HT-29 (cell line): ENCODE measurements at regions not wholly inside any gene's neighbourhood (a gene's known extent, or its start where the extent isn't known, plus 50 kb on each side); places are given as distances from the start of the nearest gene placed in this dataset.
"Not testable (repeated sequence)": the region's sequence is repeated elsewhere in the genome, so short reads cannot be mapped to it uniquely, and the experiment has no call there.

Experiments
- DNase-seq: peaks from one replicate; pipeline ENCODE4 v3.0.0-alpha.2; 2015; ENCODE audit warnings: low spot score

DNA sequence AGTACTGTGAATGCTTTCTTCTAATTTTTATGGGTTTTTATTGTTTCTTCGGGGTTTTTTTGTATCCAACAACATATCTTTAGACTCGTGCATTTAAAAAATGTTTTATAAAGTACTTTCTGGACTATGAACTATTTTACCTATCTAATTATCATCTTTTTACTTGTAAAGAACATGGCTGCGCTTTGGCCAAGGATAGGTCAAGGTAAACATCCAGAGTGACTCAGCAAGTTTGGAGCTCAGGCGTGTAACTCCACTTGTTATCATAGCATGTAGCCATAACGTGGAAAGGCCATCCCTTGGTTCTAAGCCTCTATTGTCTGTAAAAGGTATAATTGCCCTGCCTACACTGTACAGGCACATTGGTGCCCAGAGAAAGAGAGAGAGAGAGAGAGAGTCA is 818.0 kb upstream of the GOT2 start:
- DNase-seq = no peak

DNA sequence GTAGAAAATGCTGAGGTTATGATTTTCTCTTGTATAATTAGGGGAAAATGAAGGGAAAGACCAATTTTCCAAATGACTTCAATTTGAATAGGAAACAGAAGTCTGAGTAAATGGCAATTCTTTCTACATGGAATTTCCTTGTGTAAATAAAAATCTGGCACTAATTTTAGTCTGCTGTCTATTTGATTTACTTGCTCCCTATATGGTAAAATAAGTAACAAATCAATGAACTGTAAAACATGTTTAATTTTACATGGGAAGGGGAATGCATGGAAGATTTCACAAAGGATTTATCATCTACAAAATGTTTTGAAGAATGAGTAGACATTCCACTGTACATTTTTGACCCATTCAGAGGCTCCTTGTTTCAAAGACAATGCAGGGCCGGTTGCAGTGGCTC is 811.6 kb upstream of the GOT2 start:
- DNase-seq = no peak

DNA sequence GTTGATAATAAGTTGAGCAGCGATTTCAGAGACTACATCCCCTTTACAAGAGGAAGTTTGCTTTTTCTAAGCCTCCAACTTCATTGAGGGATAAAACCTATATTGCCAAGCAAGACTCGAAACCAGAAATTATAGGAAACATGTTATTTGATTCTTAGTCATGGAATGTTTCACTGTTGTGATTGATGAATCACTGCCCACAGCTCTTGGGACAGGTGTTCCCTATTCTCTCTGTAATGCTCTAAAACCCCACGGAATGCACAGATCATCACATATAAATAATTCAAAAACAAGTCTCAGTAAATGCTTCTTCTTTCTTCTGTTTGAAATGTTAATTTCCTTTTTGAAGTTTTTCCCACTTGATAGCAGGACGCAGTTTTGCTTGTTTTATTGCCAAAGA is 809.5 kb upstream of the GOT2 start:
- no peak for DNase-seq

DNA sequence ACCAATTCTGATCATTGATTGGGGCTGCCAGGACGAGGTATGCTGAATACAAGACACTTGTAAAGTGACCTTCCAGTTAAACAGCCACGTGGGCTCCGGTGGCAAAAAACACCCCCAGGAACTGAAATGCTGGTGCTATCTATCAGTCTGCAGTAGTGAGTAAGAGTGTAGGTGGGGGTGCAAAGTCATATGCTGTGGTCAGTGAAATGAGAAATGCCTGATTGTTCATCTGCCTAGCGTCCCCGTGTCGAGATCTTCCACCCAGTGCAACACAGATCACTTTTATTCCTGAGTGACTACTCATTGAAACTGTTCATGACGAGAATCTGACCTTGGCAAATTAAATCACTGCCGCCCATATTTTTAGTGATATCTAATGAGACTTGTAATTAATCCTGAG is 806.5 kb upstream of the GOT2 start:
- DNase-seq = no peak

DNA sequence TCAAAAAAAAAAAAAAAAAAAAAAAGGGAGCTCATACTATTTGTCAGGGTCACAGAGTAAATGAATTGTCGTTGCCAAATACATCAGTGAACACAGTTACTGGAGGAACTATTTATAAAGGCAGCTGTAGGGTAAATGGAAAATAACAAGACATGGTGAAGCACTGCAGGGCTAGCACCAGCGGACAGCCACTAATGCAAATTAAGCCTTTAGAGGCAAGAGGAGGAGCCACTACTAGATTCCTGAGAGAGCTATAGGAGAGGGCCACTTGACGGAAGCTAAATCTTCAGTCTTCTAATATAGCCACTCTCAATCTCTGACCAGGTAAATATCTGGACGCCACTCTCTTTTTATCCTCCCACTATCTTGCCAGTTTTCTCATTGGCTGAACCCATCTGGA is 801.2 kb upstream of the GOT2 start:
- DNase-seq = no peak

DNA sequence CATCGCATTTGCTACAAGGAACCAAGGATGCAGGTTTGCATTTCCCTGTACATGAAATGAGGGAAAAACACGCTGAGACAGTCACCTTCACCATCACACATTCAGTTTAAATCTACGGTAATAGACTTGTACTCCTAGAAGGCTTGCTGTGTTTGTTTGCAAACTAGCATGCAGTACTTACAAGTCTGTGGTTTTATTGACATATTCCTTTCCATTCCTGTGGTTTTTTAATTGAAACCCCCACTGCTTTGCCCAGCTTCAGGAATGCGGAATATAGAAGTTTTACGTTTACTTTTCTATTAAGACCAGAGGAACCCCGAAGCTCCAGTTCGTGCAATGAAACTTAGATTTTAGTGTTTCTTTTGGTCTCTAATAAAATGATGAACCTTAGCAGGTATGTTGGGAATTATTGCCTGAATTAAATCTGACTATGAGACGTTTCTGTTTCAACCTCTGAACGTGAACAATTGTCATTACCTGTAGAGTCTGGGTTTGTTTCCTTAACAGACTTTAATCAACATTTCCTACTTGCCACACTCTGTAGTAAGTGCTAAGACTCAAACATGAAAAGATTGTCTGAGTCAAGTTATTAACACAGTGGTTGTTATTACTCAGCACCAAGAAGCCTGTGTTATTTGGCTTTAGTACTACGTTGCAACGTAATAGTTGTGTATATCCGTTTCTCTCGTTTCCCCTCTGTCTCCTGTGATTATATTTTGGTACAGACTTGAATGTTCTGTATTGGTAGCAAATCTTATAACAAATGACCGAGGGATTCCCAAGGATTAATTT is 793.3 kb upstream of the GOT2 start:
- peak; percentile 59 for DNase-seq

DNA sequence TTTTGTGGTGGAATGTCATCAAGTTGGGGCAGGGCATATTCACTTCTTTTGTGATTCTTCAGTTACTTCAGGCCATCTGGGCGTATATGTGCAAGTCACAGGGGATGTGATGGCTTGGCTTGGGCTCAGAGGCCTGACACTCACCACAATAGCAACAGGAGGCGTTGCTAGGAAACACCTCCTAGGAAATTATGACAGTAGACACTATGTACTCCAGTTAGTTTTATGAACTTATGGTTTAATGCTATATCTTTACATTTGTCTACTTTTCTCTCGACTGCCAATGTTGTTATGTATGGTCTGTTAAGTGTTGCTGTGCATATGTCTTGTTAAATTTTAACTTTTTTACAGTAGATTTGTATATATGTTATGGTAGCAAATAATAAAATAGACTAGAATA is 788.7 kb upstream of the GOT2 start:
- DNase-seq = peak; percentile 8

DNA sequence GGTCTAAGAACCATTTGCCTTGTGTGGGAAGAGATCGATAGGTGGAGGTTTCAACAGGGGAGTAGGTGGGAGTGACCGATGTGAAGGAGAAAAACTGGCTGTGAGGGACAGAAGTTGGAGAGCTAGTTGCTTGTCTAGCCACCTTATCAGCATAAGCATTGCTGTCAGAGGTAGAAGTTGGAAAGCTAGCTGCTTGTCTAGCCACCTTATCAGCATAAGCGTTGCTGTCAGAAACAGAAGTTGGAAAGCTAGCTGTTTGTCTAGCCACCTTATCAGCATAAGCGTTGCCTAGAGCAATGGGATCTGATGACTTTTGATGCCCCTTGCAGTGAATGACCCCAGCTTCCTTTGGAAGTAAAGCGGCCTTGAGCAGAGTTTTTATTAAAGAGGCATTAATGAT is 784.6 kb upstream of the GOT2 start:
- DNase-seq = not testable (repeated sequence)

DNA sequence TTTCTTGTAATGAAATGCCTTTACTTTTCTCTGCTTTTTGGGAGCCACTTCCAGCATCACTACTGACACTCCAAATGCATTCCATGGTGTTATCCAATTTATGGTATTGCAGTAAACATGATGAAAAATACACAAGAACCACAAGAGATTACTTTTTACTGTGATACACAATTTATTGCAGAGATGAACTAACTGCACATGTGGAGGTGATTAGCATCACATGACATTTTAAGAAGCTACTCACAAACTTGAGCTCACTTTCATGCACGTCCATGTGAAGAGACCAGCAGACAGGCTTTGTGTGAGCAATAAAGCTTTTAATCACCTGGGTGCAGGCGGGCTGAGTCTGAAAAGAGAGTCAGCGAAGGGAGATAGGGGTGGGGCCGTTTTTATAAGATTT is 780.5 kb upstream of the GOT2 start:
- no peak for DNase-seq

DNA sequence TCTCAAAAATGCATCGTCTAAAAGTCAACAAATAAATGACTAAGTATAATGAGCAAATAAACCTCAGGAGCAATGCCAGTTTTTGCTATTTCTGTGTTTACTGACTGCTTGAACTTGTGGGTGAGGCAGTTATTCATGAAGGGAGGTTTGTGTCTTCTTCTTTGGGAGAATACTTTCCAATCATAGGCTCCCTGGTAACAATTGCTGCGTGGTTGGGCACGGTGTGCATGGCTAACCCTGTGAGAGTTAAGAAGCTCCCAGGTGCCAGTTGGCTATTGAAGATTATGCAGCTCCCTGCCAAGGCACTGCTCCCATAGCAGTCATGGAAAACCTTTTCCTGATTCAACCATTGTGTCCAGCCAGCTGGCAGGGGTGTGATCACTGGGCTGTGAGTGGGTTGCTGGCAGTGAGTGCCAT is 775.9 kb upstream of the GOT2 start:
- DNase-seq = no peak

DNA sequence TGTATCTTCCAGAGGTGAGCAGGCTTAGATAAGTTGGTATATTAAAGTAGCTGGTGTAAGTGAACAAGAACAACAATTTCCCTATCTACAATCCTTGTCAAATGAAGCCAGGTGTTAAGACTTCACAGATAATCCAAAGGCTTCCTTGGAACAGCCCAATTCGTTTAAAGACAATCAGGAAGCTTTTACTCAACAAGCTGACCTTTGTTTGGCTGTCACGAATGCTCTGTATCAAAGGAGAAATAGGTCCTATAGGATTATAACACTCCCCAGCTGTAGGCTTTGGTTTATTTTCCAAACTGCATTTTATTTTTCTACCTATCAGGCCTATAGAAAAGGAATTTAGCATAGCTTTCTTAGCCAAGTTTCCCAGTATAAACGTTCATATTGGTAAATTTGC is 766.5 kb upstream of the GOT2 start:
- DNase-seq = no peak

DNA sequence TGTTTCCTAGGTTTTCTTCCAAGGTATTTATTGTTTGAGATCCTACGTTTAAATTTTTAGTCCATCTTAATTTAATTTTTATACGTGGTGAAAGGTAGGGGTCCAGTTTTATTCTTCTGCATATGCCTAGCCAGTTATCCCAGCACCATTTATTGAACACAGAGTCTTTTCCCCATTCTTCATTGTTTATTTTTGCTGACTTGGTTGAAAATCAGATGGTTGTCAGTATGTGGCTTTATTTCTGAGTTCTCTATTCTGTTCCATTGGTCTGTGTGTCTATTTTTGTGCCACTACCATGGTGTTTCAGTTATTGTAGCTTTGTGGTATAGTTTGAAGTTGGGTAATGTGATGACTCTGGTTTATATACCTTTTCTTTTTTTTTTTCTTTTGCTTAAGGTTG is 753.0 kb upstream of the GOT2 start:
- no peak for DNase-seq

DNA sequence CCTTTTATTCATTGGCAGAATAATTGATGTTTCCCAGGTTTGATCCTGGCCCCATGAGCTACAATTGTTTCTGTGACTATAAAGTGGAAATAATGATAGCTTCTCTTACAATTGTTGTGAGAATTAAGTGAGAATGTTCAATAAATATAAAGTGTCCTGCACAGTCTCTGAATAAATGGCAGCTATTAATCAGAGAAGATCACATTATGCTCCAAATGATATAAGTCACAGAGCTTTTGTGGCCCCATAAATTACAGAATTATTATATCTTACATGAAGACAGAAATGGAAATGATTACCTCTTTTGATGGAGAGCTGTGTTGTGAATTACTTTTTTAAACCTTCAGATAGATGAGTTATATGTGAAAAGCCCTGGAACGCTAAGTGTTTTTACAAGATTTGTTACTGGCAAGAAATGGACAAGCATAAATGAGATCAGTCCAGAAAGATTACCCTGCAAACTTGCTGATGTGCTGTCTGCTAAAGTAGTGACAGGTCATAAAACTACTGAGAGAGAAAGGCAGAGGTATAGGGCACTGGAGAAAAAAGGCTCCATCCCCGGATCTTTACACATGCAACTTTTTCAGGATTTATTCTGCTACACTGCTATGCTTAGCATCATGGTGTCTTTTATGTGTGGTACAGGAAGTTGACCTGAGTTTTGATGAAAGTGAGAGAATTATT is 750.9 kb upstream of the GOT2 start:
- no peak for DNase-seq

DNA sequence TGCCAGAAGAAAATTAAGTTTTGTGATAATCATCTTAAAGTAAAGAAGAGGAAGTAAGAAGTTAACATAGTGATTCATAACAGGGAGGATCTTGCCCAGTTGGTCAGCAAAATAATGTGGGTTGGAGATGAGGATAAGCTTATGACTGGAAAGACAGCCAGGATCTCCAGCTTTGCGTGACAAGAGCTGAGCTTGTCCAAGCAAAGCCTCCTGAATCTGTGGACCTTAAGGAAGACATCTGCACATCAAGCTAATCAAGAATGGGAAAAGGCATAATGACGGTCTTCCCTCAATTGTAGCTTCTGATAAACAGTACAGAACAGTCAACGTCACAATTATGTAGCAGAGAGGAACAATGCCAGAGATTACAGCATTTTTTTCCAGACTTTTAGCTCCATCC is 744.7 kb upstream of the GOT2 start:
- no peak for DNase-seq

DNA sequence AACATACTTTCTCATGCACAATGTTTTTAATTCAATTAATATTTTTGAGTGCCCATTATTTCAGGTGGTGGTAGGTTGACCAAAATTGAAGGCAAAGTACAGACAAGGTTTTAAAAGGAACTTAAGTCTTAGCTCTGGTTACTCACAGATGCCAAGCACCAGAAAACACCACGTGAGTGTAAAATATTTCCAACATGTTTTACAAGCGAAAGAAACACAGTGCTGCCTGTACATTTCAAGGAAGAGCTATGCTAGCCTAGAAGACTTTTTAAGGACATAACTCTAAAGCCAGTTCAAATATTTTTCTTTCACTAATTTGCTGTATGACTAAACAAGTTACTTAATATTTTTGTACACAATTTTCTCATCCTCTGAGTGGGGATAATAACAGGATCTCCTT is 736.4 kb upstream of the GOT2 start:
- DNase-seq = no peak

DNA sequence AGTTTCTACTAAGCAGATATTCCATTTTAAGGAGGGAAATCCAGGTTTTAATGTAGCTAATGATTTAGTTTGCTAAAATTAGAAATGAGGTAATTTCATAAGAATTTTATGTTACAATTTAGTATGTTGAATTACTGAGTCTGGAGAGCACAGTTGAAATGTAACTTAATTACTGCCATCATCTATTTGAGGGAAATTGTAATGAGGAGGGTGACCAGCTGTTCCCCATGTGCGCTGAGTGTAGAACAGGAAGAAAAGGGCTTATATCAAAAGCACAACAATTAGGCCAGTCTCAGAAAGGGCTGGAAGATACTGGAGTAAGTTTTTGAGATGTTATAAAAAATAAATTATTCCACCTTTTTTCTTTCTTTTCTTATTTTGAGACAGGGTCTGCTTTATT is 735.1 kb upstream of the GOT2 start:
- no peak for DNase-seq

DNA sequence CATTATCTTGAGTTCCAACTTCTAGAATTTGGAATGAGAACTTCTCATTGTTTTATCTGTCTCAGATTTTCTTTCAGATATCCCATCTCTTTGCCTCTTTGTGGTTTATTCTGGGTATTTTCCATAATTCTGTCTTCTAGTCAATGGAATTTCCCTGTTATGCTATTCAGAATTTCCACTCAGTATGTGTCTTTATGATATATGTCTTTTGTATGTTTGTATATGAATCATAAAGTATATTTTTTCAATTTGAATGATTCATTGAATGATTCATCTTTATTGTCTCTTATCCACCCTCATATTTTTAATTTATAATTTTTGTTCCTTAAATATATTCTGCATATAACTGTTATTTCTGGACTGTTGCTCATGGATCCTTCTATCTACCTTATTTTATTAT is 729.7 kb upstream of the GOT2 start:
- DNase-seq = no peak

DNA sequence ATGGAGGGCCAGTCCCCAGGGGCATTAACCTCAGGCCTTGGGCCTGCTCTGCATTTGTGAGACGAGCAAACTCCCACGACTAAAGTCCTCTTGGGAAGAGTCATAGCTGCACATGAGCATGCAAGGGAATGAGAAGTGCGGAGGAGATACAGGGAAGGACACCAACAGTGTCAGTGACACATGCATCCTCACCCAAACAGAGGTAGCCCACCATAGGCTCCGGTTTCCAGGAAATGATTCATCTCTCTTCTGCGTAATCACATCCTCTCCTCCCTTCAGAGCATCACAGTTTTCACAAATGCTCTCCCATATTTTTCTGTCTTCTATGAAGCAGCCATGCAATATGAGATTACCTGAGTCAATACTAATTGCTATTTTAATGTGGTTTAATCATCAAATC is 725.7 kb upstream of the GOT2 start:
- no peak for DNase-seq

DNA sequence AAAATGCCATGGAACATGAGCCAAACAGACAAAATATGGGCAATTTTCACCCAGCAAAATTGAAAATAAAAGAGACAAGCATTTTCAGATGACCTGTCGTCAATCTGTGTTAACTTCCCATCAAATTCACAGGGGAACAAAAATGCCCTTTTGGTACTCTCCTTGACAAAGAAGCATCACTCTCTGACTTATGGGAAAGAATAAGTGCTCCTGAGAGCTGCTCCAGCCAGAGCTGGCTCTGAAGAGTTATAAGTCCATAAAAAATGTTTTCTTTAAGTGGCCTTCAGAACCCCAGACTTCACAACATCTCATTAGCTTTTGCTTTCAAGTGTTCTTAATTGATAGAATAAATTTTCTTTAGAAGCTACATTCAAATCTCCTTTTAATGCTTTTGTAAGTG is 721.4 kb upstream of the GOT2 start:
- no peak for DNase-seq

DNA sequence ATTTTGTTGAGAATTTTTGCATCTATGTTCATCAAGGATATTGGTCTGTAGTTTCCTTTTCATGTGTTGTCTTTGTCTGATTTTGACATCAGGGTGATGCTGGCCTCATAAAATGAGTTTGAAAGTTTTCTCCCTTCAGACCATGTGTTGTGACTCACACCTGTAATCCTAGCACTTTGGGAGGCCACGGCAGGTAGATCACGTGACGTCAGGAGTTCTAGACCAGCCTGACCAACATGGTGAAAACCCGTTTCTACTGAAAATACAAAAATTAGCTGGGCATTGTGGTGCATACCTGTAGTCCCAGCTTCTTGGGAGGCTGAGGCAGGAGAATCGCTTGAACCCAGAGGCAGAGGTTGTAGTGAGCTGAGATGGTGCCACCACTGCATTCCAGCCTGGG is 716.4 kb upstream of the GOT2 start:
- not testable (repeated sequence) for DNase-seq

DNA sequence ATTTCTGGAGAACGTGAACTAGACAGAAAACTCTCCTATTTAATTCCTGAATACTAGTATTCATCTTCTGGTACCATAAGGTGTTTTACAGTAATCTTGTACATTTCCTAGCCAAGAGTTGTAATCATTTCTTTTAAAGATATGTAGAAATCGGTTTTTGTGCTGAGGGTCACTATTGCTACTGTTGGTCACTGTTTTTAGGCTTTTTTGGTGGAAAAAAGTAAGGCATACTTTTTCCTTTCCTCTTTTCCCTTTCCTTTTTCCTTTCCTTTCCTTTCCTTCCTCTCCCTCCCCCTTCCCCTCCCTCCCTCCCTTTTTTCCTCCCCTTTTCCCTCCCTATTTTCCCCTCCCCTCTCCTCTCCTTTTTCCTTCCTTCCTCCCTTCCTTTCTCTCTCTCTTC is 706.4 kb upstream of the GOT2 start:
- DNase-seq = no peak

DNA sequence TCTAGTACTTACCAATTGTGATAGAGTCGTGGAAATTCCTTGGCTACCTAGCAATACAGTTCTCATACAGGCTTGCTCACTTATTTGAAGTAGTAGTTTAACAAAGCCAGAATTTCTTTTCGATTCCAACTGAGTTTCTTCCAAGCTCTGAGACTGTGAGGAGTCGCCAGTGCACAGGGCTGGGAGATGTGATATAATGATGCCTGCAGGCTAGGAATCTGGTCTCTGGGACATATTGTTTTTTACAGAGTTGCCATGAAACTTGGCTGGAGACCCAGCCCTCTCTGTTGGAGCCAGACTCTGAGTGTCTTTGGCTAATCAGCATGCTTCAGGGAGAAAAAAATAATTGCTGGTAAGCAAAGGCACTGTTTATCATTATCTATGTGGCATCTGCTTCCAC is 698.8 kb upstream of the GOT2 start:
- no peak for DNase-seq

DNA sequence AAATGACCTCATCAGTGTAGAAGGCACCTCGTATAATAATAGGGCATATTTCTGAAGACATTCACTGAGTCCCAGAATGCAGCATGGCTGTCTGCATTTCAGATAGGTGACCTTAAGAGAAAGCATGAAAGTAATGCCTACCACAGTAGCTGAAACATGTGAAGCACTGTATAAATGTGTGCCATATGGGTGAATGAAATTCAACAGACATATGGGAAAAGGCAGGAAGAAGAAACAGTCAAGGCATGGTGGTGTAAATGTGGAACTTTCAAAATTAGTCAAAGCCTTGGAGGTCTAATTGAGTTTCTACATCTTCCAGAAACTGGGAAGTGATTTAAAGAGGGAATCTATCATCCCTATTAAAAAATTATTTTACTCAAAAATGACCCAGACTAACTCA is 698.2 kb upstream of the GOT2 start:
- no peak for DNase-seq
